GM21717 (cell line): ENCODE measurements at regions not wholly inside any gene's neighbourhood (a gene's known extent, or its start where the extent isn't known, plus 50 kb on each side); places are given as distances from the start of the nearest gene placed in this dataset.

Experiments
- ATAC-seq: cut with Tn5 transposase; IDR thresholded peaks from one replicate; pipeline ENCODE4 v1.9.1; 2021; ENCODE audit warnings: mild to moderate bottlenecking, moderate library complexity; ENCODE audit not compliant: unreplicated experiment

DNA sequence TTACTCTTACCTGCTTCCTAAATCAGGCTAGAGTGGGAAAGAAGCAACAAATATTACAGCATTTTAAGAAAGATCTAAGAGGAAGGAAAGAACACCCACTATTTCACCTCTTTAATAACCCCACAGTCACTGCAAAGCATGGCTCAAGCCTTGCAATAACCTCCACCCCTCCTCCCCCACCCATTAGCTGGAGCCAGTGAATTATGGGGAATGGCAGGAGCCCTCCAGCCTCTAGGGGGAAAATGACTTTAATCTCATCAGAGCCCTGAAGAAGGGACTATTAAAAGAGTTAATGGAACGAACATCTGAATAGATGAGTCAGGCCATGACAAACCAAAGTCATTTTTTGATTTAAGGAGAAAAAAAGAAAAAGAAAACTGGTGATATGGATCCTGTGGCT is 630.7 kb upstream of the PLXNA2 start:
- ATAC-seq, result no peak

DNA sequence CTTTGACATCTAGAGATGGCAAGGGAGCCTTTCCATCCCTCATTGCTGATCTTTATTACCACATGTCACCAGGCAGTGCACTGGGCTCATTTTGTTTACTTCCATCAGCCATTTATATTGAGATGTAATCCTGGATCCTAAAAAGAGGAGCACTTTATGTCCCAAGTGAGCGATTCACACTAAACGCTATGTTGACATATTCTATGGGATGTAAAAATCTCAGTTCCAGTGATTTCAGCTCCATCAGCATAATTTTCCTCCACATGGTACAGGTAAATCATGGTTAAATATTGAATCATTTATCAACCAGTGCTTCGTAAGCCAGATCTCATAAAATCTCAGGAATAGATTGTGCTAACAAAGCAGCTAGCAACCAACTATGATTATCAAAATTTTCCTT is 634.8 kb upstream of the PLXNA2 start:
- ATAC-seq, result no peak

GRCh38 chr1:208880433-208881100 is 636.4 kb upstream of the PLXNA2 start:
- no peak for ATAC-seq

- no peak for ATAC-seq
Observed at GRCh38 chr1:208885060-208885459, 640.9 kb upstream of the PLXNA2 start.

DNA sequence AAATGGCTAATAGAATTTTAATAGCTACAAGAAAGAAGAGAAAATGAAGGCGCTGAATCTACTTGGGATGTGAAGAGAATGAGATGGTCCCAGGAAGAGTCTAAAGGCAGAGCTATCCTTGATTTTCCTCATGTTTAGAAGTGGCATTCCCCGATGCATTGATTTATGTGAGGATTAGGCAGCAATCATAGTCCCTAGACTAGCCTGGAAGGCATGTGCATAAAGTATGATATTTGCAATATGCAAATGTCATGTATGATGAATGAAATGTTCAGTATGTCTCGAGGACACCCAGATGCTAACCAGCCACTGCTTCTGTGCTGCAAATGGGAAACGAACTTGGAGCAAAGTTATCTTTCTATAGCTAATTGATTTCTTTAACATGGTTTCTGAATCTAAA is 641.5 kb upstream of the PLXNA2 start:
- ATAC-seq, result no peak

GRCh38 chr1:208888376-208888775 is 644.2 kb upstream of the PLXNA2 start:
- ATAC-seq, result no peak

DNA sequence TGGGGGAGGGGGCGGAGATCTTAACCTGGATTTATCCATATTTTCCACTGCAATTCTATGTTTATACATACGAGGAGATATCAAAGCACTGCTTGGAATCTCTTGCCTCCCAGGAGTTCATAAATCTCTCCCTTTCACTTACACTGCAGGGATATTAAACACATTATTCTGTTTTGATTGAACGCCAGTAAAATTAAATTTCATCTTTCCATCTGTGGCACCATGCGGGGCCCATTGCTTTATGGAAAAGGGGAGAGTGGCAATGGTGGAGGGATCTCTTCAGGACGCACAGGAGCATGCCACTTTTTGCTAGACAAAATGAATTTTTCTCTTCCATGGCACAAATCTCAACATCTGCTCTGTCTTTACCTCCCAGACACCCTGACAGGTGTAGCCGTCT is 648.0 kb upstream of the PLXNA2 start:
- no peak for ATAC-seq

DNA sequence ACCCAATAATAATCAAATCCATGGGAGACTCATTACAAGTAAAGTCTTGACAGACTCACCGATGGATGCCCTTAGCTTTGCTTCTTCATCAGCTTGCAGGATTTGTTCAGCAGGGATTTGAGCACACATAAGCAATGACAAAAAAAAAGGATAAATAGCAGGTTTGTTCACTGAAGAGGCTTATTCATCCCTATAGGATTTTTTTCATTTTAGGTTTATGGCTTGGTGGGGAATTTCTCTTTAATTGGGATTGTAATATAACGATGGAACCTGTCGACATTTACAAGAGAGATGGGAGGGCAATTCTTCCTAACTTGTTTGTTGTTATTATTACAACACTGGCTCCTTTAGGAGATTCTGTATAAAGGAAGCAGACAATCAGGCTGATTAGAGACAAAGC is 649.1 kb upstream of the PLXNA2 start:
- no peak for ATAC-seq

- no peak for ATAC-seq
Observed at GRCh38 chr1:208895181-208895580, 651.0 kb upstream of the PLXNA2 start.

DNA sequence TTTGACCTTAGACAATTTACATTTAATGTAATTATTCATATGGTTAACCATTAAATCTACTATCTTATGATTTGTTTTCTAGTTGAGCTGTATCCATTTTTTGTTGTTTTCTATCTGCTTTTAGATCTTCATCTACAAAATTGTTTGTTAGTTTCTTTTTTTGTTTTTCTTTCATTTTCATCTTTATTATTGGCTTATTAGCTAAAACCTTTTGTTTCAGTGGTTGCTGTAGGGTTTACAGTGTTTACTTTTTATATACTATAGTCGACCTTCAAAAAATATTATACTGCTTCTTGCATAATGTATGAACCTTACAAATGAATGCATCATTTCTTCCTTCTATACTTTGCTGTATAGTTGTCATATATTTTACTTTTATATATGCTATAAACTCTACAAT is 651.6 kb upstream of the PLXNA2 start:
- no peak for ATAC-seq

DNA sequence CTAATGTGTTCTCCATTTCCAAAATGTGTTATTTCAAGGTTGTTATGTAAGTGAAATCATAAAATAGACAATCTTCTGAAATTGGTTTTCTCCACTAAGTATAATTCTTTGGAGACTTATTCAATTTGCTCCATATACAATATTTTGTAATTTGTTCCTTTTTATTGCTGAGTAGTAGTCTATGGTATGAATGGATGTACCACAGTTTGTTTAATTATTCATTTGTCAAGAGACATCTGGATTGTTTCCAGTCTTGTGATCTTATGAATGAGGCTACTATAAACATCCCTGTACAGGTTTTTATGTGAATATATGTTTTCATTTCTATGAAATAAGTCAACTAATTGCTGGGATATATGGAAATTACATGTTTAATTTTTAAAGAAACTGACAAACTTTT is 652.6 kb upstream of the PLXNA2 start:
- no peak for ATAC-seq

GRCh38 chr1:208899438-208899837 is 655.3 kb upstream of the PLXNA2 start:
- no peak for ATAC-seq

DNA sequence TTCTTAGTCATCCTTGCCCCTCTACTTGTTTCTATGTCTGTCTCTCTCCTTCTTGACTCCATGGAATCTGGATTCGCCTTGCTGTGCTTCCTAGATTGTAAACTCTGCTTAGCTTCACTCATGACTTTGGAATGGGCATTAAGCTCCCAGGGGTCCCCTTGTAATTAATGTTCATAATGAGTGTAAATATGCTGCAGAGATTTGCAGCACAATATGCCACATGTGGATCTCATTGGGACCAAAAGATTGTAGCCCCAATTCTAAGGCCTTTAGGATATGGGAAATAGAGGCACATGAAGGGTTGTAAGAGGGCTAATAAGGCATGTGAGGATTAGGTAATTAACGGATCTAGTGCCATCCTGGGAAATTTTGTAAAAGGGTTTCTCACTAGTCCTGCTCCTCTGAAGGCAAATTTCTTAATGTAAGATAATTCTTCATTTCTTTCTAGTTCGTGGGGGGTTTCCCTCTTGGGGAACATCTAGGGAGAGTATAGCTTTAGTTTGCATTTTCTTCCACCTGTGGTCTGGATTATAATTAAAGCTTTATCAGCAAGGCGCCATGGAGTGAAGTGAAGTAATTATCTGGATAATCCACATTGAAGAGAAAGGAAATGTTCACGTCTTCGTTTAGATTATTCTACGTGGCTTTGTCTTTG is 659.2 kb upstream of the PLXNA2 start:
- ATAC-seq, result no peak

GRCh38 chr1:208907790-208908189 is 663.6 kb upstream of the PLXNA2 start:
- no peak for ATAC-seq

DNA sequence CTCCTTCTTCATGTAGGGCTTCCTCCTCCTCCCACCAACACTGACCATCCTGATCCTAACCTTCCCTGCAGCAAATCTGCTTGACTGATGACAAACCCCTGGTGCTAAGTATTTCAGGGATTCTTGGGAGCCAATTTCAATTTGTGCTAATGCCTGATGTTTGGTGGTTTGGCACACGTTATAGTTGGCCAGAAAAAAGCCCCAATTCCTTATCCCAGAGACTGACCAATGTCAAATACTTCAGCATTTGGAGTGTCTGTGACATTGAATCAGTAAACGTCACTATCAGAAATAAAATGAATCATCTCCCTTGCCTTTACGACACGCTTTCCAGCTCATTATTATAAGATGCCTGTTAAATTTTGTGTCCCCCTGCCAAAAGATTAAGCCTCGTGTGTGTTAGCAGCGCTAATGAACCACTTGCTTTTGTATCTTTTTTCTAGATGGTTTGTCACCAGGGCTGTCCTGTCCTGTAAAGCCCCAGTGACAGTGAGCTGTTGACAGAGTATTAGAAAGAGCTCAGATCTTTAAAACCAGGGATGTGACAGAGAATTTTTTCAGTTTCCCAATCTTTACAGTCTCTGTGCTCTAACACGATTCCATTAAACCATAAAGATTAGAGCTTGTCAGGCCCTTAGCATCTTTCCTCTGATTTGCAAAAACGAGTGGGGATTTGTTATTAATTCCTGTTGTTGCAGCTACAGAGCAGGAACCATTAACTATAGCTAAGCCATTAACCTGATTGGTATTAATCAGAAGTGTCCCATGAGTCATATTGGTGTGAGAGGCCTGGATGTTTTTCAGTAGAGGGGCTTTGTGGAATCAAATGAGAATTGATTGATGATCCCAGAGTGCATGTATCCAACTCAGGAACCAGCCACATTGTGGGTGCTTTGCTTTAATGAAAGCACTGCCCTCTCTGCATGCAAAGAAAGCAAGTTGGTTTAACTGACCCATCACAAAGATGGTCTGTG is 665.1 kb upstream of the PLXNA2 start:
- no peak for ATAC-seq

DNA sequence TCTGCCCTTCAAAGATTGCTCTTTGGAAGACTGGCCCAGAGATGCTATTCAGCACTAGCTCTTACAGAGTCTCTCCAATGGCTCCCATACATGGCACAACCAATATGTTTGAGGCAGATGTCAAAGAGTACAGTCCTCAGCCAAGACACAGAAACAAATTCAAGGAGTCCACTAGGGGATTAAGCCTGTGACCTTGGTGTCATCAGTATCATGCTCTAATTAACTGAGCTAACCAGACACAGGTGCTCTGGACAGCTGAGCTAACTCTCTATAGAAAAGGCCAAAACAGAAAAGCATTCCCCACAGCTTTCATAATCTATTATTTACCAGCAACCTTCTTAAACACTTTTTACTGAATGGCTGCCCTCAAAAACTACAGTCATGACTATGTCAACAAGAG is 666.0 kb upstream of the PLXNA2 start:
- no peak for ATAC-seq

- no peak for ATAC-seq
Observed at GRCh38 chr1:208917281-208917680, 666.2 kb upstream of the CAMK1G start.

- no peak for ATAC-seq
Observed at GRCh38 chr1:208917723-208918122, 665.8 kb upstream of the CAMK1G start.

GRCh38 chr1:208918160-208918559 is 665.4 kb upstream of the CAMK1G start:
- no peak for ATAC-seq

- no peak for ATAC-seq
Observed at GRCh38 chr1:208919371-208919770, 664.1 kb upstream of the CAMK1G start.

- no peak for ATAC-seq
Observed at GRCh38 chr1:208921259-208921658, 662.3 kb upstream of the CAMK1G start.

GRCh38 chr1:208923456-208923855 is 660.1 kb upstream of the CAMK1G start:
- ATAC-seq, result no peak
